ENCODE measurements at regions not wholly inside any gene's neighbourhood (a gene's known extent, or its start where the extent isn't known, plus 50 kb on each side); places are given as distances from the start of the nearest gene placed in this dataset.

GRCh38 chr16:5791011-5791657 is 693.5 kb upstream of the EEF2KMT start:
- no peak for TF ChIP-seq EZH2 (IDR thresholded peaks at IDR 0.05; ENCODE audit: insufficient read depth, poor library complexity, severe bottlenecking)
- no peak for TF ChIP-seq EZH2phosphoT487 (IDR thresholded peaks at IDR 0.05; ENCODE audit: insufficient read depth, low read depth)
- no peaks in the 10 kb centered on the region for H3K9me3 ChIP-seq (ENCODE audit: low read depth)
- no peak overlapping the region for H3K27ac ChIP-seq
- WGBS, 2 experiments (ENCODE audit: low coverage in 1 of 2, low lambda C conversion rate in 2 of 2, missing lambda C conversion rate in 2 of 2): 37 to 44% methylated on average over 8 of the region's 8 CpGs
- no peaks in the 10 kb centered on the region for H3K9me2 ChIP-seq (ENCODE audit: insufficient read depth)
- H3K79me2 ChIP-seq (ENCODE audit: insufficient read depth): no peaks in the 10 kb centered on the region
- in situ Hi-C loops (cut with MboI): no loop called here
- no peaks in the 10 kb centered on the region for H4K20me1 ChIP-seq (ENCODE audit: insufficient read depth)
- no peak overlapping the region for H2AFZ ChIP-seq
- H3F3A ChIP-seq (ENCODE audit: insufficient read depth): no peaks in the 10 kb centered on the region
- no peaks in the 10 kb centered on the region for H3K27me3 ChIP-seq (replicated peaks; ENCODE audit: insufficient read depth)
- H3K4me2 ChIP-seq (ENCODE audit: unreplicated experiment): no peak overlapping the region
- no peaks in the 10 kb centered on the region for H3K36me3 ChIP-seq (ENCODE audit: low read depth)
- no peak for DNase-seq
- no peak overlapping the region for H3K9ac ChIP-seq
- no peak overlapping the region for H3K4me3 ChIP-seq
- H3K4me1 ChIP-seq (ENCODE audit: insufficient read depth): no peaks in the 10 kb centered on the region

GRCh38 chr16:5790512-5790911 is 692.9 kb upstream of the EEF2KMT start:
- H3K79me2 ChIP-seq (ENCODE audit: insufficient read depth): no peaks in the 10 kb centered on the region
- H3K4me2 ChIP-seq (ENCODE audit: unreplicated experiment): no peak overlapping the region
- no peak overlapping the region for H3K9ac ChIP-seq
- TF ChIP-seq EZH2phosphoT487 (IDR thresholded peaks at IDR 0.05; ENCODE audit: insufficient read depth, low read depth): no peak
- TF ChIP-seq EZH2 (IDR thresholded peaks at IDR 0.05; ENCODE audit: insufficient read depth, poor library complexity, severe bottlenecking): no peak
- H3K4me1 ChIP-seq (ENCODE audit: insufficient read depth): no peaks in the 10 kb centered on the region
- no peaks in the 10 kb centered on the region for H3K36me3 ChIP-seq (ENCODE audit: low read depth)
- no peaks in the 10 kb centered on the region for H3K9me3 ChIP-seq (ENCODE audit: low read depth)
- no peaks in the 10 kb centered on the region for H3F3A ChIP-seq (ENCODE audit: insufficient read depth)
- no peak overlapping the region for H3K4me3 ChIP-seq
- no peak overlapping the region for H3K27ac ChIP-seq
- H2AFZ ChIP-seq: no peak overlapping the region
- no peaks in the 10 kb centered on the region for H3K27me3 ChIP-seq (replicated peaks; ENCODE audit: insufficient read depth)
- no peaks in the 10 kb centered on the region for H4K20me1 ChIP-seq (ENCODE audit: insufficient read depth)
- in situ Hi-C loops (cut with MboI): no loop called here
- no peak for DNase-seq
- WGBS, 2 experiments (ENCODE audit: low coverage in 1 of 2, low lambda C conversion rate in 2 of 2, missing lambda C conversion rate in 2 of 2): 20 to 25% methylated on average over 4 of the region's 4 CpGs
- no peaks in the 10 kb centered on the region for H3K9me2 ChIP-seq (ENCODE audit: insufficient read depth)

- H3F3A ChIP-seq (ENCODE audit: insufficient read depth): no peaks in the 10 kb centered on the region
- no peaks in the 10 kb centered on the region for H3K9me2 ChIP-seq (ENCODE audit: insufficient read depth)
- no peaks in the 10 kb centered on the region for H3K27me3 ChIP-seq (replicated peaks; ENCODE audit: insufficient read depth)
- H3K4me1 ChIP-seq (ENCODE audit: insufficient read depth): no peaks in the 10 kb centered on the region
- in situ Hi-C loops (cut with MboI): no loop called here
- 20 to 23% methylated on average over 2 of the region's 2 CpGs for WGBS, 2 experiments (ENCODE audit: low coverage in 1 of 2, low lambda C conversion rate in 2 of 2, missing lambda C conversion rate in 2 of 2)
- no peak for TF ChIP-seq EZH2phosphoT487 (IDR thresholded peaks at IDR 0.05; ENCODE audit: insufficient read depth, low read depth)
- TF ChIP-seq EZH2 (IDR thresholded peaks at IDR 0.05; ENCODE audit: insufficient read depth, poor library complexity, severe bottlenecking): no peak
- H3K36me3 ChIP-seq (ENCODE audit: low read depth): no peaks in the 10 kb centered on the region
- no peak overlapping the region for H2AFZ ChIP-seq
- no peaks in the 10 kb centered on the region for H3K79me2 ChIP-seq (ENCODE audit: insufficient read depth)
- H4K20me1 ChIP-seq (ENCODE audit: insufficient read depth): no peaks in the 10 kb centered on the region
- H3K9me3 ChIP-seq (ENCODE audit: low read depth): no peaks in the 10 kb centered on the region
- no peak overlapping the region for H3K4me3 ChIP-seq
- H3K9ac ChIP-seq: no peak overlapping the region
- no peak for DNase-seq
- H3K4me2 ChIP-seq (ENCODE audit: unreplicated experiment): no peak overlapping the region
- no peak overlapping the region for H3K27ac ChIP-seq
Measured at GRCh38 chr16:5789033-5789432, 691.4 kb upstream of the EEF2KMT start.

- no peak for DNase-seq
- Histone ChIP-seq H3K9me3 (ENCODE audit: low read depth) (no peaks in the 10 kb centered on the region), H3K4me2 (ENCODE audit: unreplicated experiment) (no peak overlapping the region), H2AFZ (no peak overlapping the region), H3K79me2 (ENCODE audit: insufficient read depth) (no peaks in the 10 kb centered on the region), H3K27me3 (replicated peaks; ENCODE audit: insufficient read depth) (no peaks in the 10 kb centered on the region), H3K36me3 (ENCODE audit: low read depth) (no peaks in the 10 kb centered on the region), H3K27ac (no peak overlapping the region), H3F3A (ENCODE audit: insufficient read depth) (no peaks in the 10 kb centered on the region), H3K4me1 (ENCODE audit: insufficient read depth) (no peaks in the 10 kb centered on the region), H3K4me3 (no peak overlapping the region), H4K20me1 (ENCODE audit: insufficient read depth) (no peaks in the 10 kb centered on the region), H3K9me2 (ENCODE audit: insufficient read depth) (no peaks in the 10 kb centered on the region), H3K9ac (no peak overlapping the region)
- in situ Hi-C loops (cut with MboI): no loop called here
- WGBS, 2 experiments (ENCODE audit: low coverage in 1 of 2, low lambda C conversion rate in 2 of 2, missing lambda C conversion rate in 2 of 2): 63 to 67% methylated on average over 4 of the region's 4 CpGs
- TF ChIP-seq EZH2 (IDR thresholded peaks at IDR 0.05; ENCODE audit: insufficient read depth, poor library complexity, severe bottlenecking) (no peak), EZH2phosphoT487 (IDR thresholded peaks at IDR 0.05; ENCODE audit: insufficient read depth, low read depth) (no peak)
Measured at GRCh38 chr16:5781436-5781835, 683.8 kb upstream of the EEF2KMT start.

GRCh38 chr16:5776876-5777275 is 679.3 kb upstream of the EEF2KMT start:
- Histone ChIP-seq H3K9me3 (ENCODE audit: low read depth) (no peaks in the 10 kb centered on the region), H3K27me3 (replicated peaks; ENCODE audit: insufficient read depth) (no peaks in the 10 kb centered on the region), H3K9me2 (ENCODE audit: insufficient read depth) (no peaks in the 10 kb centered on the region), H3F3A (ENCODE audit: insufficient read depth) (no peaks in the 10 kb centered on the region), H3K4me2 (ENCODE audit: unreplicated experiment) (no peak overlapping the region), H2AFZ (no peak overlapping the region), H4K20me1 (ENCODE audit: insufficient read depth) (no peaks in the 10 kb centered on the region), H3K9ac (no peak overlapping the region), H3K36me3 (ENCODE audit: low read depth) (no peaks in the 10 kb centered on the region), H3K79me2 (ENCODE audit: insufficient read depth) (no peaks in the 10 kb centered on the region), H3K4me1 (ENCODE audit: insufficient read depth) (no peaks in the 10 kb centered on the region), H3K4me3 (no peak overlapping the region), H3K27ac (no peak overlapping the region)
- DNase-seq: no peak
- 0 to 4% methylated on average over 2 of the region's 2 CpGs for WGBS, 2 experiments (ENCODE audit: low coverage in 1 of 2, low lambda C conversion rate in 2 of 2, missing lambda C conversion rate in 2 of 2)
- TF ChIP-seq EZH2phosphoT487 (IDR thresholded peaks at IDR 0.05; ENCODE audit: insufficient read depth, low read depth) (no peak), EZH2 (IDR thresholded peaks at IDR 0.05; ENCODE audit: insufficient read depth, poor library complexity, severe bottlenecking) (no peak)
- in situ Hi-C loops (cut with MboI): no loop called here

Measured in GM23248 (cell line).